ENCODE measurements at regions not wholly inside any gene's neighbourhood (a gene's known extent, or its start where the extent isn't known, plus 50 kb on each side); places are given as distances from the start of the nearest gene placed in this dataset.
"Not testable (repeated sequence)": the region's sequence is repeated elsewhere in the genome, so short reads cannot be mapped to it uniquely, and the experiment has no call there.

- DNase-seq (ENCODE audit: low read depth) = no peak
- no peak for TF ChIP-seq MYC (IDR thresholded peaks at IDR 0.05; ENCODE audit: low read depth, low read length)
- H3K4me3 ChIP-seq (ENCODE audit: low read depth, low read length) = no peak overlapping the region
Measured at GRCh38 chr6:69465866-69466265, 330.9 kb downstream of the LMBRD1 start.

GRCh38 chr6:69456086-69456485 is 340.7 kb downstream of the LMBRD1 start:
- no peak for DNase-seq (ENCODE audit: low read depth)
- no peak overlapping the region for H3K4me3 ChIP-seq (ENCODE audit: low read depth, low read length)
- TF ChIP-seq, protein P1, sequence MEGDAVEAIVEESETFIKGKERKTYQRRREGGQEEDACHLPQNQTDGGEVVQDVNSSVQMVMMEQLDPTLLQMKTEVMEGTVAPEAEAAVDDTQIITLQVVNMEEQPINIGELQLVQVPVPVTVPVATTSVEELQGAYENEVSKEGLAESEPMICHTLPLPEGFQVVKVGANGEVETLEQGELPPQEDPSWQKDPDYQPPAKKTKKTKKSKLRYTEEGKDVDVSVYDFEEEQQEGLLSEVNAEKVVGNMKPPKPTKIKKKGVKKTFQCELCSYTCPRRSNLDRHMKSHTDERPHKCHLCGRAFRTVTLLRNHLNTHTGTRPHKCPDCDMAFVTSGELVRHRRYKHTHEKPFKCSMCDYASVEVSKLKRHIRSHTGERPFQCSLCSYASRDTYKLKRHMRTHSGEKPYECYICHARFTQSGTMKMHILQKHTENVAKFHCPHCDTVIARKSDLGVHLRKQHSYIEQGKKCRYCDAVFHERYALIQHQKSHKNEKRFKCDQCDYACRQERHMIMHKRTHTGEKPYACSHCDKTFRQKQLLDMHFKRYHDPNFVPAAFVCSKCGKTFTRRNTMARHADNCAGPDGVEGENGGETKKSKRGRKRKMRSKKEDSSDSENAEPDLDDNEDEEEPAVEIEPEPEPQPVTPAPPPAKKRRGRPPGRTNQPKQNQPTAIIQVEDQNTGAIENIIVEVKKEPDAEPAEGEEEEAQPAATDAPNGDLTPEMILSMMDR (IDR thresholded peaks at IDR 0.05; ENCODE audit: low read depth, low read length) = no peak
- TF ChIP-seq POLR2A (IDR thresholded peaks at IDR 0.05; ENCODE audit: extremely low read depth, insufficient read length) = no peak
- TF ChIP-seq, protein P2, sequence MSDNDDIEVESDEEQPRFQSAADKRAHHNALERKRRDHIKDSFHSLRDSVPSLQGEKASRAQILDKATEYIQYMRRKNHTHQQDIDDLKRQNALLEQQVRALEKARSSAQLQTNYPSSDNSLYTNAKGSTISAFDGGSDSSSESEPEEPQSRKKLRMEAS (IDR thresholded peaks at IDR 0.05; ENCODE audit: low read depth, low read length) = no peak
- TF ChIP-seq MYC (IDR thresholded peaks at IDR 0.05; ENCODE audit: low read depth, low read length) = no peak

DNA sequence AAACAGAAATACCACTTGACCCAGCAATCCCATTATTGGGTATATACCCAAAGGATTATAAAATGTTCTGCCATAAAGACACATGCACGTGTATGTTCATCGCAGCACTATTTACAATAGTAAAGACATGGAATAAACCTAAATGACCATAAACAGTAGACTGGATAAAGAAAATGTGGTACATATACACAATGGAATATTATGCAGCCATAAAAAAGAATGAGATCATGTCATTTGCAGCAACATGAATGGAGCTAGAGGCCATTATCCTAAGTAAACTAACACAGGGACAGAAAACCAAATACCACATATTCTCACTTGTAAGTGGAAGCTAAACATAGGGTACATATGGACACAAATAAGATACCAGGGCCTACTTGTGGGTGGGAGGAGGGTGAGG is 342.2 kb downstream of the LMBRD1 start:
- H3K4me3 ChIP-seq (ENCODE audit: low read depth, low read length); DNase-seq (ENCODE audit: low read depth): not testable (repeated sequence)

DNA sequence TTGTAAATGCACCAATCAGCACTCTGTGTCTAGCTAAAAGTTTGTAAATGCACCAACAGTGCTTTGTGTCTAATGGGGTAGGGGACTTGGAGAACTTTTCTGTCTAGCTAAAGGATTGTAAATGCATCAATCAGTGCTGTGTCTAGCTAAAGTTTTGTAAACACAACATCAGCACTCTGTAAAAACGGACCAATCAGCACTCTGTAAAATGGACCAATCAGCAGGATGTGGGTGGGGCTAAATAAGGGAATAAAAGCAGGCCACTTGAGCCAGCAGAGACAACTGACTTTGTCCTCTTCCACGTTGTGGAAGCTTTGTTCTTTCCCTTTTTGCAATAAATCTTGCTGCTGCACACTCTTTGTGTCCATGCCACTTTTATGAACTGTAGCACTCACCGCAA is 346.3 kb downstream of the LMBRD1 start:
- not testable (repeated sequence) for H3K4me3 ChIP-seq (ENCODE audit: low read depth, low read length); DNase-seq (ENCODE audit: low read depth)

- DNase-seq (ENCODE audit: low read depth) = no peak
- H3K4me3 ChIP-seq (ENCODE audit: low read depth, low read length) = no peak overlapping the region
- no peak for TF ChIP-seq POLR2A (IDR thresholded peaks at IDR 0.05; ENCODE audit: extremely low read depth, insufficient read length)
- TF ChIP-seq, protein P2 (IDR thresholded peaks at IDR 0.05; ENCODE audit: low read depth, low read length) = no peak
Measured at GRCh38 chr6:69449887-69450286, 346.9 kb downstream of the LMBRD1 start.

All from NB4 (cell line).